ENCODE measurements at regions not wholly inside any gene's neighbourhood (a gene's known extent, or its start where the extent isn't known, plus 50 kb on each side); places are given as distances from the start of the nearest gene placed in this dataset.

DNA sequence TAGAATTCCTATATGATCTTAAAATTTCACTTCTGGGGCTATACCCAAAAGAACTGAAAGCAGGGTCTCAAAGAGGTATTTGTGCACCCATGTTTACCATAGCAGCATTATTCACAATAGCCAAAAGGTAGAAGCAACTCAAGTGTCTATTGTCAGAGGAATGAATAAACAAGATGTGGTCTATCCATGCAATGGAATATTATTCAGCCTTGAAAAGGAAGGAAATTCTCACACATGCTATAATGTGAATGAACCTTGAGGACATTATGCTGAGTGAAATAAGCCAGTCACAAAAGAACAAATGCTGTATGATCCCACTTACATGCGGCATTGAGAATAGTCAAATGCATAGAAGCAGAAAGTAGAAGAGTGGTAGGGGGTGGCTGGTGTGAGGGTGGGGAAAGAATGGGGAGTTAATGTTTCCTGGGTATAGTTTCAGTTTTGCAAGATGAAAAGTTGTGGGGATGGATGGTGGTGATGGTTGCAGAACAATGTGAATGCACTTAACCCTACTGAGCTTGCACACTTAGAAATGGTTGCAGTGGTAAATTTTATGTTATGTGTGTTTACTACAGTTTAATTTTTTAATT is 122.4 kb downstream of the TOMM20 start:
- Mint-ChIP-seq H3K4me3 (ENCODE audit: unreplicated experiment) (no peak overlapping the region), H3K27ac (ENCODE audit: unreplicated experiment) (no peak overlapping the region), H3K9me3 (ENCODE audit: unreplicated experiment) (no peaks in the 10 kb centered on the region), H3K4me1 (ENCODE audit: unreplicated experiment) (no peaks in the 10 kb centered on the region), H3K27me3 (ENCODE audit: unreplicated experiment) (no peaks in the 10 kb centered on the region), H3K36me3 (ENCODE audit: low read depth, unreplicated experiment) (no peaks in the 10 kb centered on the region)
- DNase-seq (ENCODE audit: low spot score), result no peak
- TF ChIP-seq, protein P1, sequence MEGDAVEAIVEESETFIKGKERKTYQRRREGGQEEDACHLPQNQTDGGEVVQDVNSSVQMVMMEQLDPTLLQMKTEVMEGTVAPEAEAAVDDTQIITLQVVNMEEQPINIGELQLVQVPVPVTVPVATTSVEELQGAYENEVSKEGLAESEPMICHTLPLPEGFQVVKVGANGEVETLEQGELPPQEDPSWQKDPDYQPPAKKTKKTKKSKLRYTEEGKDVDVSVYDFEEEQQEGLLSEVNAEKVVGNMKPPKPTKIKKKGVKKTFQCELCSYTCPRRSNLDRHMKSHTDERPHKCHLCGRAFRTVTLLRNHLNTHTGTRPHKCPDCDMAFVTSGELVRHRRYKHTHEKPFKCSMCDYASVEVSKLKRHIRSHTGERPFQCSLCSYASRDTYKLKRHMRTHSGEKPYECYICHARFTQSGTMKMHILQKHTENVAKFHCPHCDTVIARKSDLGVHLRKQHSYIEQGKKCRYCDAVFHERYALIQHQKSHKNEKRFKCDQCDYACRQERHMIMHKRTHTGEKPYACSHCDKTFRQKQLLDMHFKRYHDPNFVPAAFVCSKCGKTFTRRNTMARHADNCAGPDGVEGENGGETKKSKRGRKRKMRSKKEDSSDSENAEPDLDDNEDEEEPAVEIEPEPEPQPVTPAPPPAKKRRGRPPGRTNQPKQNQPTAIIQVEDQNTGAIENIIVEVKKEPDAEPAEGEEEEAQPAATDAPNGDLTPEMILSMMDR (IDR thresholded peaks at IDR 0.05; ENCODE audit: unreplicated experiment), result no peak

DNA sequence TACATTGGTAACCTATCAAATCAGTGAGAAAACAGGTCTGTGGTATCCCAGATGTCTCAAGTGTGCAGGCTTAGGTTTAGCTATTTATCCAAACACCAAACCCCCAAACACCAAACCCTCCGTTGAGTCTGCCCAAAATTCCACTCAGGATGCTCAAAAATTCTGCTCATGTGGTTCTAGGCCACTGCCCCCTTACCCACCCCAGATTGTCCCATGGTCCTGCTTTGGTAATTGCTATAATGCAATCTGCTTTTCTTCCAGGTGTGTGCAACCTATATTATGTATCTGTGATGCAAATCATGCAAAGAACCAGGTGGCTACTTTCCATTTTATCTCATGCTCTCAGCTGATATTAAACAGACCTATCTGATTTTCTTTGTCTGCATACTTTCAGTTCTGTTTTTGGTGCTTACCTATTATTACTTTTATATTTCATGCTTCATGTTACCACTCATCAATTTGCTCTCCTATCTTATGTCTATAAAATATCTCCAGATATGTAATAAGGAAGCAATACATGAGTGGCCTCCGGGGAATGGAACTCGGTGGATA is 123.7 kb downstream of the TOMM20 start:
- no peak for DNase-seq (ENCODE audit: low spot score)
- Mint-ChIP-seq H3K36me3 (ENCODE audit: low read depth, unreplicated experiment) (no peaks in the 10 kb centered on the region), H3K27me3 (ENCODE audit: unreplicated experiment) (no peaks in the 10 kb centered on the region), H3K9me3 (ENCODE audit: unreplicated experiment) (no peaks in the 10 kb centered on the region), H3K4me3 (ENCODE audit: unreplicated experiment) (no peak overlapping the region), H3K4me1 (ENCODE audit: unreplicated experiment) (no peaks in the 10 kb centered on the region), H3K27ac (ENCODE audit: unreplicated experiment) (no peak overlapping the region)
- TF ChIP-seq, protein P1 (IDR thresholded peaks at IDR 0.05; ENCODE audit: unreplicated experiment), result no peak

DNA sequence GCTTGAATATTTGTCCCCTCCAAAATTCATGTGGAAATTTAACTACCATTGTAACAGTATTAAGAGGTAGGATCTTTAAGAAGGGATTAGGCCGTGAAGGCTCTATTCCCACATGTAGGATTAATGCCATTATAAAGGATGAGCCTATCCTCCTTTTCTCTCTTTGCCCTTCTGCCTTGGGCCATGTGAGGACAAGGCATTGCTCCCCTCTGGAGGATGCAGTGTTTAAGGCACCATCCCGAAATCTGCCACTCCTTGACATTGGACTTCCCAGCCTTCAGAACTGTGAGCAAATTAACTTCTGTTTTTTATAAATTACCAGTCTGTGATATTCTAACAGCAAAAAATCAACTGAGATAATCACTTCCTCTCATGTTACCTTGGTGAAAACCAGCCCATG is 124.4 kb downstream of the TOMM20 start:
- H3K9me3 Mint-ChIP-seq (ENCODE audit: unreplicated experiment), result no peaks in the 10 kb centered on the region
- no peaks in the 10 kb centered on the region for H3K36me3 Mint-ChIP-seq (ENCODE audit: low read depth, unreplicated experiment)
- TF ChIP-seq, protein P1 (IDR thresholded peaks at IDR 0.05; ENCODE audit: unreplicated experiment), result no peak
- no peak overlapping the region for H3K4me3 Mint-ChIP-seq (ENCODE audit: unreplicated experiment)
- H3K27ac Mint-ChIP-seq (ENCODE audit: unreplicated experiment), result no peak overlapping the region
- H3K4me1 Mint-ChIP-seq (ENCODE audit: unreplicated experiment), result no peaks in the 10 kb centered on the region
- H3K27me3 Mint-ChIP-seq (ENCODE audit: unreplicated experiment), result no peaks in the 10 kb centered on the region
- DNase-seq (ENCODE audit: low spot score), result no peak

DNA sequence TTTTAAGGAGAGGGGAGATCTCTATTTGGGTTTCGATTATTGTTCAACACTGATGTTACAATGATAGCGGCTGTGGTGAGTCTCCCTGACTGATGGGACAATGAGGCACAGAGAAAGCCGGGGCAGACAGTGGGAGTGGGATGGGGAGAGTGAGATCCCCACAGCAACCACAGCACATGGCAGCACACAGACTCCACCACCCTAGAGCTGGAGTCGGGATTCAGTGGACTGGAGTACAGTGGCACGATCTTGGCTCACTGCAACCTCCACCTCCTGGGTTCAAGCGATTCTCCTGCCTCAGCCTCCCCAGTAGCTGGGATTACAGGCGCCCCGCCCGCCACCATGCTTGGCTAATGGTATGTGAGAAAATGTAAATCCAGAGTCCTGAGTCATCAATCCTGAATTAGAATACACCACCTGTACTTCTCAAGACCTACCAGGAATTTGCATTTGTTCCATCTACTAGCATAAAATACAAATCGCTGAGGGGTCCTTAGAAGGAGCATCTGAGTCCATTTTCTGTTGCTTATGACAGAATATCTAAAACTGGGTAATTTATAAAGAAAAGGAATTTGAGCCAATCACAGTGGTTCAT is 125.8 kb downstream of the TOMM20 start:
- TF ChIP-seq, protein P1 (IDR thresholded peaks at IDR 0.05; ENCODE audit: unreplicated experiment), result no peak
- DNase-seq (ENCODE audit: low spot score), result no peak
- H3K4me1 Mint-ChIP-seq (ENCODE audit: unreplicated experiment), result peaks cover 5% of the 10 kb centered on the region
- H3K9me3 Mint-ChIP-seq (ENCODE audit: unreplicated experiment), result no peaks in the 10 kb centered on the region
- peaks cover 1% of the 10 kb centered on the region for H3K27me3 Mint-ChIP-seq (ENCODE audit: unreplicated experiment)
- H3K4me3 Mint-ChIP-seq (ENCODE audit: unreplicated experiment), result no peak overlapping the region
- H3K36me3 Mint-ChIP-seq (ENCODE audit: low read depth, unreplicated experiment), result no peaks in the 10 kb centered on the region
- H3K27ac Mint-ChIP-seq (ENCODE audit: unreplicated experiment), result no peak overlapping the region

DNA sequence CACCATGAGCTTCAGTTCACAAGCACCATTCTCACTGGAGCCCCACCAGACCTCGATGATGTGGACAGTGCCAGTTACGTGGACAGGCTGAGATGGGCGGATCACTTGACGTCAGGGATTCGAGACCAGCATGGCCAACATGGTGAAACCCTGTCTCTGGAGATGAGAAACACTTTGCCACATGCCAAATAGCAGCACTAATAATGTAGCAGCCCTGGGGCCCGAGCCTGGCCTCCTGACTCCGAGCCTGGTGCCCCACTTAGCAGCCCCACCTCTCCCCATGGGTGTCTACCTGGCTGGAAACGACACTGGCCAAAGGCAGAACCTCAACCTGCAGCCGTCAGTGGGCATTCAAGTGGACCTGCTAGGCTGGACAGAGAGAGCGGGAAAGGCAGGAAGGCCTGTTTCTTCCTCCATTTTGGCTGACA is 129.1 kb downstream of the TOMM20 start:
- TF ChIP-seq, protein P1 (IDR thresholded peaks at IDR 0.05; ENCODE audit: unreplicated experiment), result no peak
- H3K4me3 Mint-ChIP-seq (ENCODE audit: unreplicated experiment), result no peak overlapping the region
- peaks cover 25% of the 10 kb centered on the region for H3K4me1 Mint-ChIP-seq (ENCODE audit: unreplicated experiment)
- H3K36me3 Mint-ChIP-seq (ENCODE audit: low read depth, unreplicated experiment), result no peaks in the 10 kb centered on the region
- H3K27ac Mint-ChIP-seq (ENCODE audit: unreplicated experiment), result no peak overlapping the region
- no peak for DNase-seq (ENCODE audit: low spot score)
- no peaks in the 10 kb centered on the region for H3K9me3 Mint-ChIP-seq (ENCODE audit: unreplicated experiment)
- H3K27me3 Mint-ChIP-seq (ENCODE audit: unreplicated experiment), result peaks cover 4% of the 10 kb centered on the region
